ENCODE measurements at regions not wholly inside any gene's neighbourhood (a gene's known extent, or its start where the extent isn't known, plus 50 kb on each side); places are given as distances from the start of the nearest gene placed in this dataset.
"Not testable (repeated sequence)": the region's sequence is repeated elsewhere in the genome, so short reads cannot be mapped to it uniquely, and the experiment has no call there.

DNA sequence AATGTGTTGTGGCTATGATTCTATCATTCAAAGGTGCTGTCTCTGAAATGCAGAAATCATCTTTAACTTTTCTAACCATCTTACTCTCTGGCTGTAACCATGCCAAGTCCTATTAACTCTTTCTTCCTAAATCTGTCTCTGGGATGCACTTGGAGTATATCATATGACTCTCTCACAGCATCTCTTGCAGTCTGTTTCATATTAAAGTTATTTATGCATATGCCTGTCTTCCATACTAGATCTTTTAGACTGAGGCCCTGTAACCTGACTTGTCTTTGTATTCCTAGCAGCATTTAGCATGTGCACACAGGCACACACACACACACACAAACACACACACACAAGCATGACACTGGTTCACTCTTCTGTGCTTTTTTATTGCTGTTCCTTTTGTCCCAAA is 320.6 kb downstream of the ETAA1 start:
- no peak for DNase-seq

GRCh38 chr2:67719351-67719750 is 322.2 kb downstream of the ETAA1 start:
- no peak for DNase-seq

GRCh38 chr2:67721516-67721915 is 324.4 kb downstream of the ETAA1 start:
- DNase-seq: no peak

- DNase-seq: no peak
Measured at GRCh38 chr2:67724261-67724660, 327.1 kb downstream of the ETAA1 start.

- DNase-seq: no peak
Measured at GRCh38 chr2:67725731-67726130, 328.6 kb downstream of the ETAA1 start.

DNA sequence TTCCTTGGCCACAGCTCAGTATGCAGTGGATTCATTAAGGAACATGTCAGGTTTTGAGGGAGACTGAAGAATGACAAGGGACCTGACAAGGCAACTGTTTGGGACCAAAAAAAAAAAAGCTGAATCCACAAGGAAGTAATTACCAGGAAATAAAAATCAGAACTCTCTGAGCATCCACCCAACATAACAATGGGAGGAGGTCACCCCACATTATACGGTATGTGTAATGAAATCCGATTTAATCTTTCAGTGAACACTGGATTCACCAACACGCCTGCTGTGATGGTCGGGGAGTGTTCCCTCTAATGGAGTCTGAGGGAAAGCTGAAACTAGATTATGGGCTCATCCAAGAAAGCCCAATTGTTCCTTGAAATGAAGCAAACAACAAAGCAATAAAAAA is 329.3 kb downstream of the ETAA1 start:
- DNase-seq: no peak

DNA sequence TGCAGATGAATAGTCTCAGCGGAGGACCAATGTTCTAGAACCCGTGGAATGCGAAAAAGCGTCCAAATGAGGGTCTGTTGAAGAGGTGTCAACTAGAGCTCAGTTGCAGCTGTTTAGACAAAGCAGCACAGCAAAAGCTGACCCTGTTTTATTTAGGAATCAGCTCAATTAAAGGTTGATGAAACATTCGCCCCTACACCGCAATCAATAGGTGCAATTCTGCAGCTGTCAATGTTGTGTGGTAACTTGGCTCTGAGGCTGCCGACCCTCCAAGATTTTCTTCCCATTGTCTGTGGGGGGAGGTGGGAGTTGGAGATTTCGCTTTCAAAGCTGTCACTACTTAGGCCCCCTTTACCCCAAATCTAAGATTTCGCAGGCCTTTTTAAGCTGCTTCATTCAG is 330.0 kb downstream of the ETAA1 start:
- DNase-seq: no peak

- no peak for DNase-seq
Measured at GRCh38 chr2:67727623-67728022, 330.5 kb downstream of the ETAA1 start.

GRCh38 chr2:67729474-67729873 is 332.3 kb downstream of the ETAA1 start:
- no peak for DNase-seq

DNA sequence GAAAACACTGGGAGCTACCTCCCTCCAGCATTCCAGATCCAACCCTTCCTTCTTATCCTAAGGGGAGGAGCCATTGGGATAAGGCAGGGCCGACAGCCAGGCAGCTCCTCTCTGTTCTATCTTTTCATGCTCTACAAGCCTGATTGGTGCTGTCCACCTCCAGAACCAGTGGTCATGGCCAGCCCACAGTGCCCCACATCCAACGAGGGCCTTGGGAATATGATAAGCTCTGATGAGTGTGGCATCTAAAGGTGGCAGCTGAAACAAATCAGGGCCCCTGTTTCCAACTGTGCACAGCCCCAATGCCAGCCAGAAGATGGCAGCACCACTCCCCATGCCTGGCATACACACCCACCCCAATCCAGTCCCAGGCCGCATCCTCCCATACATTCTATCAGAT is 329.3 kb downstream of the C1D start:
- peak; percentile 56 for DNase-seq

- no peak for DNase-seq
Measured at GRCh38 chr2:67752199-67752598, 310.6 kb downstream of the C1D start.

GRCh38 chr2:67752969-67753368 is 309.8 kb downstream of the C1D start:
- DNase-seq: no peak

DNA sequence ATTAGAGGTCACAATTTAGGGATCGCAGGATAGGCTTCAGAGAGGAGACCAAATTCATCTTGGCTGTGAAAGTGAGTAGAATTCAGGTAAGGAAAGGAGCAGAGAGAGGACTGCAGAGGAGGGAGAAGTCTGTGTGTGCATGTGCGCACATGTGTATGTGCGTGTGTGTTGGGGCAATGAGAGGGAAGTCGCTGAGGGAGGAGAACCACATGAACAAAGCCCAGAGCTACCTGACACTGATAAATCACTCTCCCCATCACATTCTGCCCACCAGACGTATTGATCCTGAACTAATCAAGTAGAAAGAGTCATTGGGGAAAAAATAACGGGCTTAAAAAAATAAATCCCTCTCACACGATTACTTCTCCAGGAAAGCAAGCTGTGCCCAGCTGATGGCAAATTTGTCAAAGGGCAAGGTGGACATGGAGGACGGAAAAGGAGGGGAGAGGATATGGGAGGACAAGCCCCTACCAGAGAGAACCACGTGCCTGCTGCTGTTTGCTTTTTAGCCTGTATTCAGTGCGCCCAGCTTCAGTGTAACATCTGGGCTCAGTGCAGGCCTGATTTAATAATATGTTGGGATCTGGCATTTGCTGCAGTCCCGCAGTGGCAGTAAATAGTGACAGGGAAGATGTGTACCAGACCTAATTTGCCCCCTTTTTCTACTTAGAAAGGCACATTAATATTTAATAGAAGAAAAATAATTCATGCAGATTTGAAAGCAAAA is 307.5 kb downstream of the C1D start:
- no peak for DNase-seq

DNA sequence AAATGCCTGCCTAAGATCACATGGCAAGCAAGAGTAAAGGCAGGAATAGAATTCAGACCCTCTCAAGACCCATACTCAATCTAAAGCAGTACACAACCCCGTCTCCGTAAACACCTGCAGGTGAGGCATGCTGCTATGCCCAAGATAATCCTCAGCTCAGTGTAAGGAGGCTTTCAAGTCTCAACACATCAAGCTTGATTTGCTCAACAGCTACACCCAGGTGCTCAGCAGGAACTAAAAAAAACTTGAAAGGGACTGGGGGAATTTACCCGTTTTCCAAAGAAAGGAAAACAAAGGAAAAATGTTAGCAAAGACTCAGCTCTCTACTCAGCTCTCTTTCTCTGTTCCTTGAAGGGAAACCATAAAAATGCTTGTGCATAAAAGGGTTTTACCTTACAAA is 301.8 kb downstream of the C1D start:
- no peak for DNase-seq

DNA sequence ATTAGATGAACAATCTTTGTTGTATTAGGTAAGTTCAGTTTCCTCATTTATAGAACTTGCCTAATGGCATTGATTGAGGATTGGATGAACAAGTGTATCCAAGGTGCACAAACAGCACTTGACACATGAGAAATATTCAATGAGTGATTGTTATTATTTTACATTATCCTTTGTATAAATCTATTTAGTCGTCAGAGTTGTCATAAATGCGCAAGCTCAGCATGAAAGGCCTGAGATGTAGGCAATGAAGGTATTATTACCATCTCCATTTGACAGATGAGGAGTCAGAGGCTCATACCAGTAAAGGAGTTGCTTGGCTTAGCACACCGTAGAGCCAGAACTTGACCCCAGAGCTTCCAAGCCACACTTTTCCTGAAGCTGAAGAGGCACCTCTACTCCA is 291.4 kb downstream of the C1D start:
- DNase-seq: no peak

DNA sequence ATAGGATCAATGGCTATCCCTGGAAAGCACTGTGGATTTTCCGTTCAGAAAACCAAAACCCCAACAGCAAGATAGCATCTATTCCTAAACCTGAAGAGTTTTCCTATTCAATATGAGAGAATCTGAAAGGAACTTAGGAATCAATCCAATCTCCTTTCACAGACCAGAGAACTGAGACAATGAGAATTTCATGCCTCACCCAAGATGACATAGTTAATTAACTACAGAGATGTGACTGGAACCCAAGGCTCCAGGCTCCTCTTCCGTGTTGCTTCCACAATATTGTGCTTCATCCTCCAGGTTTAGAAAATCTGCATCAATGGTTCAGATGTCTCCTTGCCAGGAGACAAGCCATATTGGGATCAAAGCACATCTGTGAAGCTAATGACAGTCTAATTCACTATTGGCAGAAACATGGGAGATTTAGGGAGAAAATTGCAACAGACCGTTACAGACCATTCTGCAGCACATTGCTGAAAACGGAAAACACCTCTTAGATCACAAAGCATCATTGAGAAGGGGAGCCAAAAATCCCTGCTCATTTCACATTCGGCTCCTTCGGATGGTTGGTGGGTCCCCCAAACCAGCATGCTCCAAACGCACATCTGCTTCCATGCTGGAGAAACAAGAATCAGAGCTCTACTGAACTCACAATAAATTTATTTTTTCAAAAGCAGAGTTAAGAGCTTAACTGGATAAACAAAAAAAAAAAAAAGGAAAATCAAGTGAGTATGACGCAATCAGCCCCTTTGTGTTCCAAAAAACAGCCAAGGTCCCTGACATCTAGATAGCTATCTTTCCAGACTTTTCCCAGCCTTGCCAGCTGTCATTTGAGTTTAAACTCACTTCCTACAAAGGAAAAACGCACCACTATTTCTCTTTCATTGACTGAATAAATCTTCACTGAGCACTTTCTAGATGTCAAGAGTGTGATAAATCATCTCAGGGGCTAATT is 290.3 kb downstream of the C1D start:
- no peak for DNase-seq

GRCh38 chr2:67773851-67774250 is 289.0 kb downstream of the C1D start:
- DNase-seq: no peak

GRCh38 chr2:67776276-67776675 is 286.5 kb downstream of the C1D start:
- no peak for DNase-seq

DNA sequence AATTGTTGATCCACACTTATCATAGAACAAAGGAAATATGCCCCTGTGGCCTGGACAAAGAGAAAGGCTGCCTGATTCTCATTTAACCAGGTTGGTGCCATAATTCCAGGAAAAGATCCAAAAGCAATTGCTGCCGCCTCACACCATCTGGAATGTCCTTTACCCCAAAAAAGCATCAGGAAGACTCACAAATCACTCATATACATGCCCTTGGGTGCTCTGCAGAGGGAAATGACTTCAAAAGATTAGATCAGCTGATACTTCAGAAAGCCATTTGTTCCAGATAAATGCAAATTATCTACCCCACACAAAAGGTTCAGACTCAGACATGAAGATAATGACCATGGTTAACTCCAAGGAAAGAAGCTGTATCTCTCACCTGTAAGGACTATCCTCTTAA is 285.8 kb downstream of the C1D start:
- no peak for DNase-seq

DNA sequence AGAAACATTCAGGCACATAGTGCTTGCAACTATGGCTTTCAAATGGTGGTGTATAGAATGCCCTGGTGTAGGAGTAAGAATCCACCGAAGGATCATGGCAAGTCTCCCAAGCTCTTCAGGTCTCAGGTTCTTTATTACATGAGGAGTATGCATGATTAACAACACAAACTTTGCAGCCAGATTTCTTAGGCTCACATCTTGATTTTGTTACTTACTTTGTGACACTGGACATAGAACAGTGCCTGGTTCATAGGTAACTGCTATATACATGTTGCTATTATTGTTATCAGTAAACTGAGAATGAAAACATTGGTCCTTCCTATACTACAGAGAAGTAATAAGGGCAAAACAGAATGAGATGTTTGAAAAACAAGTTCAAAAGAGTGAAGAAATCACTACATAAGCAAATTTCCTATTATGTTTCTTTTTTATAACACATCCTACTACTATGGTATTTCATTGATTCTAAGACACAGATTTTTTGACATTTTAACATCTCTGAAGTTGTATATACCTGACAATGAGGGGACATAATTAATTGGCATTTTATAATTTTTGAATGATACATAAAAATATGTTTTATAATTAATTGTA is 284.9 kb downstream of the C1D start:
- DNase-seq: no peak

- DNase-seq: not testable (repeated sequence)
Measured at GRCh38 chr2:67780841-67781240, 282.0 kb downstream of the C1D start.

- DNase-seq: no peak
Measured at GRCh38 chr2:67782443-67782842, 280.4 kb downstream of the C1D start.

DNA sequence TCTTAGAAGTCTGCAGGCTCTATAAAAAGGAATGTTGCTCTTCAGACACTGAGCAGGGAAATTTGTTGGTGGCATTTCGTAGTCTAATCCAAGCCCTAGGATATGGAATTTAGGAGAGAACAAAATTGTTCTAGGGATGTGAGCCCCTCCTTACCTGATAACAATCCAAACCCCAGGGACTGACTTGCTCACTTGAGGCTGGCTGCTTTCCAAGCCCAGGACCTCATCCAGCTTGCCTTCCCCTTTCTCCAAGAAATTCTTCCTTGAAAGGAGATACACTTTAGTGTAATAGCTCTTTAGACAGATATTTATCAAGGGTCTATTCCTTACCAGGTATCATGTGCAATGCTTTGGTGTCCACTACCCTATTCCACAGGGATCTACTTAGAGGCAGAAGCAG is 279.8 kb downstream of the C1D start:
- DNase-seq: no peak

DNA sequence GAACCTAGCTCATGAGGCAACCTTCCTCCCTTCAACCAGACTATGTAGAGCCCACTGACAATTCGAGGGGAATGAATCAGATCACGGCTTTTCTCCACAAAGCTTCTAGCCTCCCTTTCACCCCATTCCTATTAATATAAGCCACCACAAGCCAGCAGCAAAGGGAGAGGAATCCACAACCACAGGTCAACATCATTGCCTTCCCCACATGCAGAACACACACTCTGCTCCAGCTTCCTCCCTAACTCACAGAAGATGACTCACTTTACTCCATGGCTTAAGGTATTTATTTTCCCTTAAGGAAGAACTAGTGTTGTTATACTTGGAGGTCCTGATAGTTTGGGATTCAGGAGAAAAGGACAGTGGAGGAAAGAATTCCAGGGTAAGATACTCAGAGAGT is 272.2 kb downstream of the C1D start:
- no peak for DNase-seq
